NCI-H1694 treated with DMSO at 0.1 percent for 48 hours (cell line): ENCODE measurements at regions not wholly inside any gene's neighbourhood (a gene's known extent, or its start where the extent isn't known, plus 50 kb on each side); places are given as distances from the start of the nearest gene placed in this dataset.

ENCODE experiments used
- DNase-seq: peaks from one replicate; lab custom pipeline; 2025; lab: John Stamatoyannopoulos, UW

DNA sequence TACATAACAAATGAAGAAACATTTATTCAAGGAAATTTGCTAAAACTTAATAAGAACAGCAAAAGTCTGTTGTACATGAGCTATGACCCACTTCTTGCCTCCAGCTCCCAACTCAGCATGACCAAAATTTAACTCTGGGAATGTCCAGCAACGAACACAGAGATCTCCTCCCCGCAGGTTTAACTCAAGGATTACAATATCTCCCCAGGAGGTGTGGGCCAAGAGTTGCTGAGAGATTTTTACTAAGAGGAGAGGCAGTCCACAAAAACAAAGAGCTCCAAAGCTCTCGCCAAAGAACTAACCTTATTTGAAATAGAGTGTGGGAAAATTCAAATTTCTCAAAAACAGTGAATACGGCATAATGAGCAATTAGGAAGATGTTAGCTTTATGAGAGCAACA lies 318.5 kb downstream of the GRB14 start:
- no peak for DNase-seq

GRCh38 chr2:164288235-164288634 lies 333.0 kb downstream of the GRB14 start:
- DNase-seq = no peak

DNA sequence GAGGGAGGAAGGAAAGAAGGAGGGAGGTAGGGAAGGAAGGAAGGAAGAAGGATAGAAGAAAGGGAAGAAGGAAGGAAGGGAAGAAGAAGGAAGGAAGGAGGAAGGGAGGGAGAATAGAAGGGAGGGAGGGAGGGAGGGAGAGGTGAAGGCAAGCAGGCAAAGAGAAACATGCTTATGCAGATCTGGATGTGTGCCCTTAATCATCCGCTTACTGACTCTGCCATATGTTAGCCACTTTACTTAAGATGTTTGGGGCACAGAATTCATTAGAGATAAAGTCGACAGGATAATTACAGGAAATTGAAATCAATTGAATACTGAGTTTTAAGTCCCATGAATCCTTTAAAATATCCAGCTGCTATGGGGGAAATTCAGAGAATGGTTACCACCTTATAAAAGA lies 334.2 kb downstream of the GRB14 start:
- DNase-seq = no peak

GRCh38 chr2:164285576-164285975 lies 335.7 kb downstream of the GRB14 start:
- no peak for DNase-seq

- no peak for DNase-seq
These were observed 339.4 kb downstream of the GRB14 start for GRCh38 chr2:164281896-164282295.

DNA sequence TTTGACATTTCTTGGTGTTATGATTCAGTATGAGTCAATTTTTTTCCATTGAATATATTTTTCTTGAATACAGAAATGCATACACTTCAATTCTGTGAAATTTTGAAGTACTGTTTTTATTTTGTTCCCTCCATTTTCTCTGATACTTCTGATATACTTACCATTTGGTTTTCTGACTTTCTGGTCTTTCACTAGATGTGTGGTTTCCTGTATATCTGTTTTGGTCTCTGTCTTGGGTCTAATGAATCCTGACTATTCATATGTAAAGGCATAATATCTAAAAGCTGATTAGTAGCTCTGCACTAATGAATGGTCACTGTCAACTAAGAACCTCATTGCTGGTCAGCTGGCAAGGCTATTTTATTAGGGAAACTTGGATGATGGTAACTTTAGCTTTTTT lies 345.6 kb downstream of the GRB14 start:
- no peak for DNase-seq

DNA sequence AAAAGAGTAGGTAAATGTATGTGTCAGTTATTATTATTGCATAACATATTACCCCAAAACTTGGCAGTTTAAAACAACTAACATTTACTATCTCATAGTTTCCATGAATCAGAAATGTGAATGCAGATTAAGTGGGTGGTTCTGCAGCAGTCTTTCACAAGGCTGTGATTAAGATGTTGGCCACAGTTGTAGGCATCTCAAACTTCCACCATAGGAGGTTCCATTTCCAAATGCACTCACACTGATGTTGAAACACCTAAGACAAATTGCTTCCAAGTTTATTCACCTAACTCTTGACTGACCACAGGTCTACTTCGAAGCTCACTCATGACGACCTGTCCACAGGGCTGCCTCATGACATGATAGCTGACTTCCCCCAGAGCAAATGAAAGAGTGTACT lies 360.8 kb downstream of the GRB14 start:
- no peak for DNase-seq

DNA sequence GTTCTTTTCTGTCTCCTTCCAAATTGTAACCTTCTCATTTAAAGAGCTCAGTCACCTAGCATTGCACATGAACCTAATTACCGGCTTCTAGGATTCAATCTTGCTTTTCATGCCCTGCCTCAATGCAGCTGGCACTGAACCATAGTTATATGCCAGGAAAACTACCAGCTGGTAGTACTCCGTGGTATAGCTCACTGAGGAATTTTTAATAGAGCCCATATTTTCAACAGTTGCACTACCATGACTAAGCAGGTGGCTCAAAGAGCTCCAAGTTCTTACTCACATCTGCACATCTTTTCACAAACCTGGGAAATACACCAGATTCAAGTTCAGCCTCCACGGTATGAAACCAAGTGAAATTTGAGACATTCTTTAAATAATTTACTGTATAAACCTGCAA lies 363.5 kb downstream of the GRB14 start:
- DNase-seq = peak; percentile 52

DNA sequence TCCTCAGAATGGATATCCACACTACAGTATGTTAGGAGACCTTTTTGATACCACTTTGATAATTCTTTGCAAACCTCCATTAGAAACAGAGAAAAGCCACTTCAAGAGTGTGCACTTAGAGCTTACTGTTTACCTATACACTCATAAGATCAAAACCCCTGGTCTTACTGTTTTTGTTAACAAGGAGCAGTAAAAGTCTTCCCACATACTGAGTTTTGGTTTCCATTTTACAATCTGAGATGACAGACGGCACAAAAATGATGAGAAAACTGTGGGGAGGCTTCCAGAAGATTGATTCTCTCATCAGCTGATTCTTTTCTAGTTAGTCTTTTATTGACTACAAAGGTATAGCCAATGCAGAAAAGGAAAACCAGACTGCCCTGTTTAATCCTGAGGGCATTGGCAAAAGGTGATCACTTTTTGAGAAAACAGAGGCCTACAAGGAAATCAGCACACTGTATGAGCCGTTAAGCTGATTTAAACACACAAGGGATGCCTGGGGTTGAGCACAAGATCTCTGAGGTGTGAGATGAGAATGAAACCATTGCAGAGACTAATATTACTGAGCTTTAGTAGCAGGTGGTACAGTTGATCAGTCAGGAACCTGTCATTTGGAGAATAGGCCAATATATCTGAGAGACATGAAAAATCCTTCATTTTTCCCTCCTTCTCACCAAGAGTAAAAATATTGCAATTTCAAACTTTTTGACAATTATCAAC lies 368.6 kb downstream of the GRB14 start:
- no peak for DNase-seq

DNA sequence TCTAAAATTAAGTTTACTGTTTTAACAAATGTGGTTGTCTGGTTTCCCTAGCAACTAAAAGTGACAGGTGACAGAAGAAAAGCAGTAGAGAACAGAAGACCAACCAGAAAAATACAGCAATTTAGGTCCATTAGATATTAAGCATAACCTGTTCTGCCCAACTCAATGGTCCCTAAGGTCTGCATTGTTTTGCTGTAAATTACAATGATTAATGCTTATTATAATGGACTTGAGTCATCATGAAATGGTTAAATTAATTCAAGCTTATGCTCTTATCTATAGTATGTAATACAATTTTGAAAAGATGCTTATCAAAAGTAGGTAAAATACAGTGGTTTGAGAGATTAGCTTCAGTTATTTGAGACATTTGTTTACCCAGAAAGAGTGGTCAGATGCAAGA lies 378.0 kb downstream of the GRB14 start:
- no peak for DNase-seq

DNA sequence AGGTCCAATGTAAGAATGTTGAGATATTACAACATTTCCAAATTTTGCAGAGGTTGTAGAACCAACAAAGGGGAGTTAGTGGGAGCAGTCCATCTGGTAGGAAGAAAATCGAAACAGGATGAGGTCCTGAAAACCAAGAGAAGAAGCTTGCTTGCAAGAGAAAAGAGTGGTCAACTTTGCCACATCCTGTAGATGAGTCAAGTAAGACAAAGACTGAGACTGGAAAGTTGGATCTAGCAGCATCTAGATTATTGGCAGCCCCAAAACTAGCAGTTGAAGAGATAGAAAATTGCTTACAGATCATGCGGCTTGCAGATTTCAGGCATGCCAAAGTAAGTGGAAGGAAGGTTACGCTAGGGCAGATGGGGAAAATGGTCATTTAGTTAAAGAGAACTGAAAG lies 378.9 kb downstream of the GRB14 start:
- DNase-seq = no peak

DNA sequence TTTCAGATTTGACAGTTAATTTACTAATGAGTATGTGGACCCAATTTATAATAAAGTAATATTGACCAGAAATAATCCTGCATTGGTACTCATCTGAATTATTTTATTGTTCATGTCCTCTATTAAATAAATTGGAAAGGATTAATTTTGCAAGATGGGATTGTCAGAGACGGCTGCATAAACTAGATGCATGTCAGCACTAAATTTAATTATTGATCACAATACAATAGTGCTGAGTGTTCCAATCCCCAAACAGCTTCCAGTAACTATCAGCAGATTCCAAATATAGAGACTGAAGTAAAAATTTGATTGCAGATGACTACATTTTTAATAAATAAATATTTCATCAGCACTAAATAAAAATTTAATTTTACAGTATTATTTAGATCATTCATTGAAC lies 387.2 kb downstream of the GRB14 start:
- DNase-seq = no peak

GRCh38 chr2:164224007-164224406 lies 397.3 kb downstream of the GRB14 start:
- no peak for DNase-seq

DNA sequence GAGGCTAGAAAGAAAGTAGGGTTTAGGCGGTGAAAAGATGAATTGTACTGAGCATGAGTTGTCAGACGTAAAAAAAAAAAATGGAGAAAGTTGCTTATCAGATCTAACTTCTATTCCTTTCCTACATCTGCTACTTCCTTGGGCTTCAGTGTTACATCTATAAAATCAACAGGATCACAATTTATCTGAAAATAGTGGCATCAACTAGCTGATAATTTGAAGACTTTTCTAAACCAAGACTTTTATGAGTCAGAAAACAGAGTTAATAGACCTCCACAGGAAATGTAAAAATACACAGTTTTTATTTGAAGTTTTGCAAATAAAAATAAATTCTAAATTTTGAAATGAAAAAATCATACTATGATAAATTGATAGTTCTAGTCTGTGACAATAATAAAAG lies 399.8 kb downstream of the GRB14 start:
- no peak for DNase-seq

DNA sequence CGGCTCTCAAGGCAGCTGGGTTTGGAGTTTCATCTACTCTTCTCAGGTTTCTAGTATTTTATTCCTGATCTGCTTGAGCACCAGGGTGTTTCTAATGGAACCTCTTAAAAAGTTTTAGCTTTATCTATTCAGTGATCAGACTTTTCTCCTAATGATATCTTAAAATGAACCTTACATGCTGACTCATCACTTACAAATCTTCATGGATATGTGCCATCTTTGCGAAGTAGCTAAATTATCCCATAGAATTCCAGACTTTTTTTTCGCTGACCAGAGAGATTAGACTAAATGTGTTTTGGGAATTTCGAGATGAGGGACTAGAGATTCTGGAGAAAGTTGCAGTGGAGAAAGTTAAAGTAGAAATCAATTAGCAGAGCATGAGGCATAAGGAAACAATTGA lies 401.0 kb downstream of the GRB14 start:
- no peak for DNase-seq

DNA sequence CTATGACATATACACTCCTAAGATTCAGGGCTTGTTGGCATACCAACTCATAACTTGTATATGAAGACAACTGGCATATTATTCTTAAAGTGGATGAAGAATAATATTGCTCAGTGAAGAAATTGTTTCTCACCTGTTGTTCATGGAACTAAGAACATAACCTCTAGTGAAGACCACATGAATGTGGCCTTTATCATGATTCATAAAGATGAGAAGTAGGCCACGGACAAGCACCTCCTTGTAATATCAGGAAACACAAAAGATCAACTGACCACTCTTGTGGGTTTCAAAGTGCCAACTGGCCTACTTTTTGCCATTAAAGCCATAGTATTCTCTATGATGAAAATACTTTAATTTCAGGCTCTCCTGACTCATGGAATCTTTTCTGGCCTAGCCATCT lies 407.4 kb downstream of the GRB14 start:
- no peak for DNase-seq

GRCh38 chr2:164205347-164205746 lies 415.9 kb downstream of the GRB14 start:
- DNase-seq = no peak

DNA sequence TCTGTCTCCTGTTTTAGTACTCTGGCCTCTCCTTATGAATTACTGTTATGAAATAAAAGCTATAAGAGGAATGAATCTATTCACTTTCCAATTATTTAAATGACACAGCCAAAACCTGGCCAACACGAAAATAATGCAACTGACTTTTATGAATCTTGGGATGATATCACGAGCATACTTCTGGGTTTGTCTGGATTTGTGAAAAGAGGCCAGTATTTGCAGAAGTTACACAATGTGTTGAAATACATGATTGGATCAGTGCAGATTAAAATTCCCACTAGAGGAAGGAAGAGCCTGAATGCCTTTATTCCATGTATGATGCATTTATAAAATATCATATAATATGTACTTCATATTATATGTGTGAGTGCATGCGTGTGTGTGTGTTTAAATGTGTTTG lies 418.2 kb downstream of the GRB14 start:
- no peak for DNase-seq

DNA sequence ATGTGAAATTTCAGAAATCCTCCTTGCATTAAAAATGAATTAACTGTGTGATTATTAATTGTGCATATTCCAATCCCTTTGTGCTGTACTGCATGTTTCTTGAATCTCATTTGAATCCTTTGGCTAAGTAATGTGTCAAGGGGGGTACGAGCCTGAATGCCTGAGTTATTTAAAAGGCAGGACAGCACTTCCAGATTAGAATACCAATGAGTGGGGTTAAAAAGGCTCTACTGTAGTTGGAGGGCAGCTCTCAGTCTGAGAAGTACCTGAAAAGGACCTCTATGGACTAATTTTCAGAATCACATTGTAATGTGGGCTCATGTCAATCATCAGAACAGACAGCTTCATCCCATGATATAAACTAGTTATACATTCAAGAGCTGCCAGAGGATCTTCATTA lies 423.0 kb downstream of the GRB14 start:
- no peak for DNase-seq

GRCh38 chr2:164190700-164191099 lies 430.6 kb downstream of the GRB14 start:
- no peak for DNase-seq

DNA sequence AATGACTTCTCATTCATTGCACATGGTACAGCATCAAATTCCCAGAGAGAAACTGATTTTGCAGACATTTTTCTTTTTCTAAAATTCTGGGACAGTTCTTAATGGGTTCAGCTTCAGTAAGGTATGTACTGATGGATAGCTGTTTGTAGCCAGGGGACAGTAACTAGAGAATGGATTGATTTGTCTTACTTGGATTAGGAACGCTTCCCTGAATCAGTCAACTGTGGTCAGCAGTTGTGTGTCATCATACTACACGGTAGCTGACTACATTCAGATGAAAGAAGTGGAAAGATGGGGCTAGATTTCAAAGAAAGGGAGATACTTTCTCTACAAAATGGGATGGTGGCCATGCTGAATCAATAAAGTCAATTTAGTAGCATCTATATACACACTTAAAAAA lies 431.4 kb downstream of the GRB14 start:
- no peak for DNase-seq

DNA sequence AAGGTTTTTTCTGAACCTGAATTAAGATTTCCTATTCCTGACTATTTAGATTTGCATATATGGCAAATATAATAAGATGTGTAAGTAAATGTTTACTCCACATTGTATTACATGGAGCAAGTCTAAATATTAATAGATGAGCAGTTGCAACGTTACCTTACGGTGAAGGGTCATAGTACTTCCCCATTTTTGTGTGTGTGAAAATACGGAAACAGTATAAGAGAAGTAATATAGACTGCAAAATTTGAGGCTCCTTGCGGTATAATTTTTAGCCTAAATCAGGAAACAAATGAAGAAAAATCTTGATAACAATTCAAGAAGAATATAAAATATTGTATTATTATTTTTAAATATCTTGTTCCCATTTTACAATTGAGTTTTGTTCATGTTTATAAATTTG lies 434.2 kb downstream of the GRB14 start:
- no peak for DNase-seq

GRCh38 chr2:164186591-164186990 lies 434.7 kb downstream of the GRB14 start:
- DNase-seq = no peak

DNA sequence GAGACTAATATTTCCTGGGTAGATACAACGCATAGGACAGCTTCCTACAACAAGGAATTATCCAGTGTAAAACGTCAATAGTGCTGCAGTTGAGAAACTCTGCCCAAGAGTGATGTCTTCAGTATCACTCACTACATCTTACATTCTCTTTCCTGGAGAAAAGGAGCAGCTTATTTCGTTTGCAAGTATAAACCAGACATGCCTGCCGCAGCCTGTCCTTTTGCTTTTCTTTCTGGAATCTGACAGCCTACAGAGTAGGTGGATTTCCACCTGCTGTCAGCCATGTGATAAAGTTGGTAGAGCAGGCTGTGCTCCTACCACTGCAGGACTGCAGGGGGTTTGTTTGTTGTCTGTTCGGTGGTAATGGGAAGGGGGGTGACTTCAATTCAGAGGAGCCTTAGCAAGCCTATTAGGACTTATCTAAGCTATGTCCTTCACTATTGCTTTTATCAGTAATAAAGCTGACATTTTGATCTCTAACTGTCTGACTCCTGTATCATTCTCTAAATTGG lies 439.1 kb downstream of the GRB14 start:
- no peak for DNase-seq
